Colonic mucosa (tissue), 4 donors: ENCODE measurements at regions not wholly inside any gene's neighbourhood (a gene's known extent, or its start where the extent isn't known, plus 50 kb on each side); places are given as distances from the start of the nearest gene placed in this dataset.

Source experiments
- DNase-seq: peaks from one replicate; pipeline ENCODE4 v3.0.0-alpha.2; 2020
- H3K27ac ChIP-seq: fragments of 200-600 bp; one replicate; pipeline ENCODE4 v1.8.0; 2021
- H3K27me3 ChIP-seq: fragments of 200-600 bp; one replicate; pipeline ENCODE4 v1.8.0; 2021
- H3K36me3 ChIP-seq: fragments of 200-600 bp; one replicate; pipeline ENCODE4 v1.8.0; 2021
- H3K4me1 ChIP-seq: fragments of 200-600 bp; one replicate; pipeline ENCODE4 v1.8.0; 2021; ENCODE audit warnings: mild to moderate bottlenecking
- H3K4me3 ChIP-seq: fragments of 200-600 bp; one replicate; pipeline ENCODE4 v1.8.0; 2021
- H3K9ac ChIP-seq, 2 donors: one replicate each; pipeline ENCODE4 v1.7.0; 2013; ENCODE audit warnings: control low read depth in 2 of 2, low read depth in 2 of 2, low read length in 2 of 2
- H3K9me3 ChIP-seq: fragments of 200-600 bp; one replicate; pipeline ENCODE4 v1.8.0; 2021
- intact Hi-C: fragments of 100-400 bp; cut with DNase I; formaldehyde crosslinking; loops from one replicate; pipeline ENCODE4 v1.14.1; 2022
- TF ChIP-seq, protein P1 (sequence below): fragments of 200-600 bp; IDR thresholded peaks from one replicate; pipeline ENCODE4 v1.8.0; 2022; ENCODE audit warnings: antibody characterized with exemption, mild to moderate bottlenecking
- donor health status: healthy.
- donor health status: DM: no; HTN: no; CAD: no.
- donor health status: DM: no; HTN: no; CAD: no.

- Histone ChIP-seq H3K4me3 (no peak overlapping the region), H3K4me1 (no peaks in the 10 kb centered on the region), H3K27ac (no peak overlapping the region), H3K9me3 (no peaks in the 10 kb centered on the region), H3K27me3 (no peaks in the 10 kb centered on the region), H3K36me3 (no peaks in the 10 kb centered on the region), H3K9ac (no peak overlapping the region)
- intact Hi-C loops = no loop called here
- TF ChIP-seq, protein P1, sequence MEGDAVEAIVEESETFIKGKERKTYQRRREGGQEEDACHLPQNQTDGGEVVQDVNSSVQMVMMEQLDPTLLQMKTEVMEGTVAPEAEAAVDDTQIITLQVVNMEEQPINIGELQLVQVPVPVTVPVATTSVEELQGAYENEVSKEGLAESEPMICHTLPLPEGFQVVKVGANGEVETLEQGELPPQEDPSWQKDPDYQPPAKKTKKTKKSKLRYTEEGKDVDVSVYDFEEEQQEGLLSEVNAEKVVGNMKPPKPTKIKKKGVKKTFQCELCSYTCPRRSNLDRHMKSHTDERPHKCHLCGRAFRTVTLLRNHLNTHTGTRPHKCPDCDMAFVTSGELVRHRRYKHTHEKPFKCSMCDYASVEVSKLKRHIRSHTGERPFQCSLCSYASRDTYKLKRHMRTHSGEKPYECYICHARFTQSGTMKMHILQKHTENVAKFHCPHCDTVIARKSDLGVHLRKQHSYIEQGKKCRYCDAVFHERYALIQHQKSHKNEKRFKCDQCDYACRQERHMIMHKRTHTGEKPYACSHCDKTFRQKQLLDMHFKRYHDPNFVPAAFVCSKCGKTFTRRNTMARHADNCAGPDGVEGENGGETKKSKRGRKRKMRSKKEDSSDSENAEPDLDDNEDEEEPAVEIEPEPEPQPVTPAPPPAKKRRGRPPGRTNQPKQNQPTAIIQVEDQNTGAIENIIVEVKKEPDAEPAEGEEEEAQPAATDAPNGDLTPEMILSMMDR = no peak
- DNase-seq = no peak
These were observed 50.1 kb upstream of the SYTL5 start for GRCh38 chrX:37956223-37956622.
